Neural progenitor cell (in vitro differentiated cells): ENCODE measurements at regions not wholly inside any gene's neighbourhood (a gene's known extent, or its start where the extent isn't known, plus 50 kb on each side); places are given as distances from the start of the nearest gene placed in this dataset.

Source experiments
- DNase-seq: peaks from one replicate; pipeline ENCODE4 v3.0.0-alpha.2; 2016; ENCODE audit warnings: low spot score
- H2AFZ ChIP-seq: fragments of 200-600 bp; sonication (generic); replicated peaks from 2 replicates; pipeline ENCODE4 v1.6.1; 2016; ENCODE audit warnings: antibody characterized with exemption
- H3F3A ChIP-seq: fragments of 200-600 bp; sonication (generic); 2 replicates; pipeline ENCODE4 v1.6.1; 2016; ENCODE audit warnings: antibody characterized with exemption, low read depth
- H3K27ac ChIP-seq: fragments of 200-600 bp; sonication (generic); 2 replicates; pipeline ENCODE4 v1.5.1; 2016; ENCODE audit warnings: mild to moderate bottlenecking
- H3K27me3 ChIP-seq: fragments of 200-600 bp; sonication (generic); 2 replicates; pipeline ENCODE4 v1.6.1; 2016; ENCODE audit warnings: mild to moderate bottlenecking, moderate library complexity
- H3K36me3 ChIP-seq: fragments of 200-600 bp; sonication (generic); 2 replicates; pipeline ENCODE4 v1.5.1; 2016
- H3K4me1 ChIP-seq: fragments of 200-600 bp; sonication (generic); 2 replicates; pipeline ENCODE4 v1.6.1; 2016; ENCODE audit warnings: mixed run types
- H3K4me2 ChIP-seq: fragments of 200-600 bp; sonication (generic); 2 replicates; pipeline ENCODE4 v1.6.1; 2016
- H3K4me3 ChIP-seq: fragments of 200-600 bp; sonication (generic); 2 replicates; pipeline ENCODE4 v1.5.1; 2016
- H3K79me2 ChIP-seq: fragments of 200-600 bp; sonication (generic); 2 replicates; pipeline ENCODE4 v1.6.1; 2016; ENCODE audit warnings: low read depth
- H3K9ac ChIP-seq: fragments of 200-600 bp; sonication (generic); 2 replicates; pipeline ENCODE4 v1.6.1; 2016
- H3K9me3 ChIP-seq: fragments of 200-600 bp; sonication (generic); 2 replicates; pipeline ENCODE4 v1.5.1; 2016; ENCODE audit warnings: low read depth
- H4K20me1 ChIP-seq: fragments of 200-600 bp; sonication (generic); 2 replicates; pipeline ENCODE4 v1.6.1; 2016; ENCODE audit warnings: low read depth
- H3K27ac Mint-ChIP-seq: 3 replicates; pipeline ENCODE4 v1.8.0; 2021; ENCODE audit warnings: mixed read lengths
- H3K27me3 Mint-ChIP-seq: 2 replicates; pipeline ENCODE4 v1.8.0; 2022; ENCODE audit warnings: low read depth, mild to moderate bottlenecking, inconsistent platforms, moderate library complexity, mixed read lengths; ENCODE audit not compliant: insufficient read depth
- H3K36me3 Mint-ChIP-seq: 3 replicates; pipeline ENCODE4 v1.8.0; 2021; ENCODE audit warnings: mixed read lengths
- H3K4me1 Mint-ChIP-seq: 3 replicates; pipeline ENCODE4 v1.8.0; 2021; ENCODE audit warnings: mixed read lengths
- H3K4me3 Mint-ChIP-seq: 3 replicates; pipeline ENCODE4 v1.8.0; 2021; ENCODE audit warnings: mild to moderate bottlenecking, moderate library complexity, mixed read lengths
- H3K9me3 Mint-ChIP-seq: 3 replicates; pipeline ENCODE4 v1.8.0; 2020; ENCODE audit warnings: mixed read lengths
- CTCF ChIP-seq: fragments of 200-600 bp; sonication (generic); IDR thresholded peaks from 2 replicates; pipeline ENCODE4 v1.5.1; 2017; ENCODE audit warnings: antibody characterized with exemption, mild to moderate bottlenecking
- EZH2 ChIP-seq: fragments of 200-600 bp; sonication (generic); IDR thresholded peaks from 2 replicates; pipeline ENCODE4 v1.6.1; 2017; ENCODE audit warnings: antibody characterized with exemption, mild to moderate bottlenecking, moderate library complexity
- EZH2phosphoT487 ChIP-seq: fragments of 200-600 bp; sonication (generic); IDR thresholded peaks from 2 replicates; pipeline ENCODE4 v1.6.1; 2017; ENCODE audit warnings: antibody characterized with exemption

GRCh38 chr18:25786758-25787157 lies 303.7 kb downstream of the SS18 start:
- no peak for DNase-seq
- Mint-ChIP-seq H3K4me1 (peaks cover 4% of the 10 kb centered on the region), H3K27ac (no peak overlapping the region), H3K9me3 (no peaks in the 10 kb centered on the region), H3K4me3 (no peak overlapping the region), H3K27me3 (peaks cover 1% of the 10 kb centered on the region), H3K36me3 (no peaks in the 10 kb centered on the region)
- Histone ChIP-seq H3K4me2 (no peak overlapping the region), H3K79me2 (no peaks in the 10 kb centered on the region), H3K27ac (no peak overlapping the region), H4K20me1 (no peaks in the 10 kb centered on the region), H2AFZ (no peak overlapping the region), H3K9me3 (no peaks in the 10 kb centered on the region), H3K4me1 (no peaks in the 10 kb centered on the region), H3K27me3 (no peaks in the 10 kb centered on the region), H3F3A (no peaks in the 10 kb centered on the region), H3K9ac (no peak overlapping the region), H3K36me3 (no peaks in the 10 kb centered on the region), H3K4me3 (no peak overlapping the region)
- TF ChIP-seq EZH2: no peak
- no peak for TF ChIP-seq CTCF
- TF ChIP-seq EZH2phosphoT487: no peak

GRCh38 chr18:25780105-25780504 lies 310.3 kb downstream of the SS18 start:
- TF ChIP-seq CTCF: no peak
- no peak for TF ChIP-seq EZH2
- TF ChIP-seq EZH2phosphoT487: no peak
- H3K27me3 ChIP-seq: no peaks in the 10 kb centered on the region

GRCh38 chr18:25771796-25772195 lies 318.6 kb downstream of the SS18 start:
- Histone ChIP-seq H3K27ac (no peak overlapping the region), H2AFZ (no peak overlapping the region), H3K36me3 (no peaks in the 10 kb centered on the region), H3K4me2 (no peak overlapping the region), H3K9ac (no peak overlapping the region), H3K4me3 (no peak overlapping the region), H3F3A (no peaks in the 10 kb centered on the region), H3K9me3 (no peaks in the 10 kb centered on the region), H3K79me2 (no peaks in the 10 kb centered on the region), H3K4me1 (no peaks in the 10 kb centered on the region), H3K27me3 (no peaks in the 10 kb centered on the region), H4K20me1 (no peaks in the 10 kb centered on the region)
- Mint-ChIP-seq H3K9me3 (peaks cover 5% of the 10 kb centered on the region), H3K4me3 (no peak overlapping the region), H3K36me3 (no peaks in the 10 kb centered on the region), H3K4me1 (no peaks in the 10 kb centered on the region), H3K27ac (no peak overlapping the region), H3K27me3 (no peaks in the 10 kb centered on the region)
- TF ChIP-seq EZH2phosphoT487 (no peak), CTCF (no peak), EZH2 (no peak)
- no peak for DNase-seq

More at GRCh38 chr18:25780105-25780504, 310.3 kb downstream of the SS18 start:
- Histone ChIP-seq H3F3A (no peaks in the 10 kb centered on the region), H3K9ac (no peak overlapping the region), H3K36me3 (no peaks in the 10 kb centered on the region), H3K4me1 (no peaks in the 10 kb centered on the region), H2AFZ (no peak overlapping the region), H3K9me3 (no peaks in the 10 kb centered on the region), H3K79me2 (no peaks in the 10 kb centered on the region), H3K4me2 (no peak overlapping the region), H4K20me1 (no peaks in the 10 kb centered on the region), H3K27ac (no peak overlapping the region), H3K4me3 (no peak overlapping the region)
- DNase-seq: no peak
- Mint-ChIP-seq H3K27ac (no peak overlapping the region), H3K4me1 (peaks cover 14% of the 10 kb centered on the region), H3K27me3 (peaks cover 2% of the 10 kb centered on the region), H3K36me3 (no peaks in the 10 kb centered on the region), H3K4me3 (no peak overlapping the region), H3K9me3 (no peaks in the 10 kb centered on the region)

- Mint-ChIP-seq H3K36me3 (no peaks in the 10 kb centered on the region), H3K27ac (no peak overlapping the region)
- no peak overlapping the region for H3K27ac ChIP-seq
Measured at GRCh38 chr18:25764777-25765176, 325.6 kb downstream of the SS18 start.

More at GRCh38 chr18:25764777-25765176, 325.6 kb downstream of the SS18 start:
- Histone ChIP-seq H3K9ac (no peak overlapping the region), H3K4me1 (no peaks in the 10 kb centered on the region), H3K9me3 (no peaks in the 10 kb centered on the region), H3K4me3 (no peak overlapping the region), H4K20me1 (no peaks in the 10 kb centered on the region), H3K36me3 (no peaks in the 10 kb centered on the region), H3F3A (no peaks in the 10 kb centered on the region), H3K4me2 (no peak overlapping the region), H3K27me3 (no peaks in the 10 kb centered on the region), H2AFZ (peak overlapping the region; percentile 23), H3K79me2 (no peaks in the 10 kb centered on the region)
- H3K9me3 Mint-ChIP-seq: peaks cover 5% of the 10 kb centered on the region
- no peak overlapping the region for H3K4me3 Mint-ChIP-seq
- H3K27me3 Mint-ChIP-seq: no peaks in the 10 kb centered on the region
- no peaks in the 10 kb centered on the region for H3K4me1 Mint-ChIP-seq
- no peak for DNase-seq
- TF ChIP-seq EZH2phosphoT487 (no peak), CTCF (no peak), EZH2 (no peak)
